SK-N-MC (cell line): ENCODE measurements at regions not wholly inside any gene's neighbourhood (a gene's known extent, or its start where the extent isn't known, plus 50 kb on each side); places are given as distances from the start of the nearest gene placed in this dataset.

Experiments
- EZH2 ChIP-seq: fragments of 200-600 bp; sonication (generic); IDR thresholded peaks from one replicate; pipeline ENCODE4 v1.6.1; 2017; ENCODE audit warnings: antibody characterized with exemption
- FOXP2 ChIP-seq: optimal IDR thresholded peaks from 2 replicates; pipeline ENCODE3; 2011; ENCODE audit warnings: mild to moderate bottlenecking, moderate library complexity; ENCODE audit not compliant: insufficient read depth; ENCODE audit errors: extremely low read length, control extremely low read depth
- POLR2AphosphoS5 ChIP-seq: IDR thresholded peaks from 2 replicates; pipeline ENCODE4 v1.6.1; 2012; ENCODE audit warnings: mild to moderate bottlenecking, low read depth, low read length, borderline replicate concordance

DNA sequence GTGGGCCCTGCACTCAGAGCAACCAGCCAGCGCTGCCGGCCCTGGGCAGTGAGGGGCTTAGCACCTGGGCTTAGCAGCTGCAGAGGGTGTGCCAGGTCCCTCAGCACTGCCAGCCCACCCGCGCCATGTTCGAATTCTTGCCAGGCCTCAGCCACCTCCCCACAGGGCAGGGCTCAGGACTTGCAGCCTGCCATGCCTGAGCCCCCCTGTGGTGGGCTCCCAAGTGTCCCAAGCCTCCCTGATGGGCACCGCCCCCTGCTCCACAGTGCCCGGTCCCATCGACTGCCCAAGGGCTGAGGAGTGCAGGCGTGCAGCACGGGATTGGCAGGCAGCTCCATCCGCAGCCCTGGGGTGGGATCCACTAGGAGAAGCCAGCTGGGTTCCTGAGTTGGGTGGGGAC, 98.0 kb upstream of the NID2 start:
- TF ChIP-seq FOXP2 (no peak), EZH2 (no peak), POLR2AphosphoS5 (no peak)
